MM.1S (cell line): ENCODE measurements at regions not wholly inside any gene's neighbourhood (a gene's known extent, or its start where the extent isn't known, plus 50 kb on each side); places are given as distances from the start of the nearest gene placed in this dataset.

ENCODE experiments used
- DNase-seq: peaks from one replicate; pipeline ENCODE4 v3.0.0-alpha.2; 2015
- H2AFZ ChIP-seq: fragments of 300-600 bp; sonication (generic); 2 replicates; pipeline ENCODE4 v1.6.0; 2016; ENCODE audit warnings: antibody characterized with exemption, low read length
- H3F3A ChIP-seq: fragments of 300-600 bp; sonication (generic); 2 replicates; pipeline ENCODE4 v1.6.1; 2016; ENCODE audit warnings: mild to moderate bottlenecking, antibody characterized with exemption, low read length, moderate library complexity, mixed read lengths; ENCODE audit not compliant: insufficient read depth
- H3K27ac ChIP-seq: fragments of 300-600 bp; sonication (generic); 2 replicates; pipeline ENCODE4 v1.5.1; 2016; ENCODE audit warnings: mild to moderate bottlenecking, low read length
- H3K27me3 ChIP-seq: fragments of 300-600 bp; sonication (generic); replicated peaks from 2 replicates; pipeline ENCODE4 v1.6.0; 2016; ENCODE audit warnings: low read length; ENCODE audit not compliant: insufficient read depth
- H3K36me3 ChIP-seq: fragments of 300-600 bp; sonication (generic); replicated peaks from 2 replicates; pipeline ENCODE4 v1.6.1; 2016; ENCODE audit warnings: mild to moderate bottlenecking, low read length, mixed read lengths; ENCODE audit not compliant: insufficient read depth
- H3K4me1 ChIP-seq: fragments of 300-600 bp; sonication (generic); 2 replicates; pipeline ENCODE4 v1.6.1; 2016; ENCODE audit warnings: low read length, mixed read lengths
- H3K4me2 ChIP-seq: fragments of 300-600 bp; sonication (generic); 2 replicates; pipeline ENCODE4 v1.6.0; 2016; ENCODE audit warnings: low read depth, low read length
- H3K4me3 ChIP-seq: fragments of 300-600 bp; sonication (generic); 2 replicates; pipeline ENCODE4 v1.5.1; 2016; ENCODE audit warnings: low read length, mixed read lengths
- H3K79me2 ChIP-seq: fragments of 300-600 bp; sonication (generic); 2 replicates; pipeline ENCODE4 v1.6.1; 2016; ENCODE audit warnings: mixed run types, low read length, mixed read lengths
- H3K9ac ChIP-seq: fragments of 300-600 bp; sonication (generic); 2 replicates; pipeline ENCODE4 v1.6.1; 2016; ENCODE audit warnings: low read length, mixed read lengths
- H3K9me2 ChIP-seq: fragments of 300-600 bp; sonication (generic); replicated peaks from 2 replicates; pipeline ENCODE4 v1.6.1; 2016; ENCODE audit warnings: mild to moderate bottlenecking, low read length, mixed read lengths; ENCODE audit not compliant: insufficient read depth
- H3K9me3 ChIP-seq: fragments of 300-600 bp; sonication (generic); replicated peaks from 2 replicates; pipeline ENCODE4 v1.6.1; 2016; ENCODE audit warnings: mild to moderate bottlenecking, low read length, mixed read lengths; ENCODE audit not compliant: insufficient read depth
- H4K20me1 ChIP-seq: fragments of 300-600 bp; sonication (generic); 2 replicates; pipeline ENCODE4 v1.6.1; 2016; ENCODE audit warnings: mild to moderate bottlenecking, low read length, moderate library complexity, mixed read lengths; ENCODE audit not compliant: insufficient read depth
- CTCF ChIP-seq: fragments of 300-600 bp; sonication (generic); IDR thresholded peaks from 2 replicates; pipeline ENCODE4 v1.5.1; 2016; ENCODE audit warnings: antibody characterized with exemption, low read length, mixed read lengths
- EZH2 ChIP-seq: fragments of 300-600 bp; sonication (generic); optimal IDR thresholded peaks from 2 replicates; pipeline ENCODE3; 2017; ENCODE audit warnings: low read depth, mild to moderate bottlenecking, antibody characterized with exemption, low read length, mixed read lengths
- EZH2phosphoT487 ChIP-seq: fragments of 300-600 bp; sonication (generic); IDR thresholded peaks from 2 replicates; pipeline ENCODE4 v1.6.1; 2018; ENCODE audit warnings: antibody characterized with exemption, low read length

- Histone ChIP-seq H3K27me3 (no peaks in the 10 kb centered on the region), H4K20me1 (no peaks in the 10 kb centered on the region), H3K9me2 (no peaks in the 10 kb centered on the region)
These were observed 332.0 kb downstream of the CYRIA start for GRCh38 chr2:16333681-16334080.

GRCh38 chr2:16332681-16333557 is 332.7 kb downstream of the CYRIA start:
- Histone ChIP-seq H3K36me3 (no peaks in the 10 kb centered on the region), H3K4me2 (no peak overlapping the region), H3K4me3 (no peak overlapping the region), H4K20me1 (no peaks in the 10 kb centered on the region), H3K4me1 (no peaks in the 10 kb centered on the region), H3K9me3 (no peaks in the 10 kb centered on the region), H3K79me2 (no peaks in the 10 kb centered on the region), H3K27me3 (no peaks in the 10 kb centered on the region), H3F3A (no peaks in the 10 kb centered on the region), H2AFZ (no peak overlapping the region), H3K9ac (no peak overlapping the region), H3K9me2 (no peaks in the 10 kb centered on the region), H3K27ac (no peak overlapping the region)
- TF ChIP-seq CTCF (no peak), EZH2 (no peak), EZH2phosphoT487 (no peak)
- DNase-seq, result no peak

More at GRCh38 chr2:16333681-16334080, 332.0 kb downstream of the CYRIA start:
- H3K79me2 ChIP-seq, result no peaks in the 10 kb centered on the region
- H3K4me1 ChIP-seq, result no peaks in the 10 kb centered on the region
- no peaks in the 10 kb centered on the region for H3K9me3 ChIP-seq
- no peak for TF ChIP-seq EZH2
- no peak for TF ChIP-seq EZH2phosphoT487
- no peak for TF ChIP-seq CTCF
- no peaks in the 10 kb centered on the region for H3K36me3 ChIP-seq
- no peak overlapping the region for H3K4me3 ChIP-seq
- H3K9ac ChIP-seq, result no peak overlapping the region
- no peak for DNase-seq
- no peak overlapping the region for H2AFZ ChIP-seq
- no peak overlapping the region for H3K27ac ChIP-seq
- H3K4me2 ChIP-seq, result no peak overlapping the region
- H3F3A ChIP-seq, result no peaks in the 10 kb centered on the region

GRCh38 chr2:16331772-16332171 is 333.9 kb downstream of the CYRIA start:
- no peaks in the 10 kb centered on the region for H3K9me3 ChIP-seq
- H2AFZ ChIP-seq, result no peak overlapping the region
- H3K4me1 ChIP-seq, result no peaks in the 10 kb centered on the region
- H3K9me2 ChIP-seq, result no peaks in the 10 kb centered on the region
- TF ChIP-seq EZH2phosphoT487, result no peak
- no peak overlapping the region for H3K9ac ChIP-seq
- no peak for DNase-seq
- H3K27ac ChIP-seq, result no peak overlapping the region
- no peaks in the 10 kb centered on the region for H4K20me1 ChIP-seq
- H3K27me3 ChIP-seq, result no peaks in the 10 kb centered on the region
- no peak overlapping the region for H3K4me2 ChIP-seq
- no peaks in the 10 kb centered on the region for H3K36me3 ChIP-seq
- no peaks in the 10 kb centered on the region for H3K79me2 ChIP-seq
- no peaks in the 10 kb centered on the region for H3F3A ChIP-seq
- H3K4me3 ChIP-seq, result no peak overlapping the region

GRCh38 chr2:16330982-16331381 is 334.7 kb downstream of the CYRIA start:
- Histone ChIP-seq H3K9ac (no peak overlapping the region), H3F3A (no peaks in the 10 kb centered on the region), H3K9me2 (no peaks in the 10 kb centered on the region), H3K4me2 (no peak overlapping the region), H3K36me3 (no peaks in the 10 kb centered on the region), H2AFZ (no peak overlapping the region), H3K79me2 (no peaks in the 10 kb centered on the region), H3K4me3 (no peak overlapping the region), H3K27me3 (no peaks in the 10 kb centered on the region), H3K9me3 (no peaks in the 10 kb centered on the region), H4K20me1 (no peaks in the 10 kb centered on the region), H3K4me1 (no peaks in the 10 kb centered on the region), H3K27ac (no peak overlapping the region)
- TF ChIP-seq EZH2phosphoT487 (no peak), EZH2 (no peak), CTCF (no peak)
- DNase-seq, result no peak
